HG03139 (cell line): ENCODE measurements at regions not wholly inside any gene's neighbourhood (a gene's known extent, or its start where the extent isn't known, plus 50 kb on each side); places are given as distances from the start of the nearest gene placed in this dataset.

Source experiments
- ATAC-seq: cut with Tn5 transposase; IDR thresholded peaks from one replicate; pipeline ENCODE4 v1.9.1; 2021; ENCODE audit not compliant: unreplicated experiment

DNA sequence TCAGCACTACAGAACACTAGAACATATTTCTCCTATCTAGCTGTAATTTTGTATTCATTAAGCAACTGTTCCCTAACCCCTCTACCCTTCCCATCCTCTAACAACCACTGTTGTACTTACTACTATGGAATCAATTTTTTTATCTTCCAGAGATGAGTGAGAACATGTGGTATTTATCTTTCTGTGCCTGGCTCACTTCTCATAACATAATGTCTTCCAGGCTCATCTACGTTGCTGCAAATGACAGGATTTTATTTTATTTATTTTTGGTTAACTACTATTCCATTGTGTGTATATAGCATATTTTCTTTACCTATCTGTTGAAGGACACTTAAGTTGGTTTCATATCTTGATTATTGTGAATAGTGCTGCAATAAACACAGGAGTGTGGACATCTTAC lies 200.9 kb upstream of the CHRM2 start:
- no peak for ATAC-seq

DNA sequence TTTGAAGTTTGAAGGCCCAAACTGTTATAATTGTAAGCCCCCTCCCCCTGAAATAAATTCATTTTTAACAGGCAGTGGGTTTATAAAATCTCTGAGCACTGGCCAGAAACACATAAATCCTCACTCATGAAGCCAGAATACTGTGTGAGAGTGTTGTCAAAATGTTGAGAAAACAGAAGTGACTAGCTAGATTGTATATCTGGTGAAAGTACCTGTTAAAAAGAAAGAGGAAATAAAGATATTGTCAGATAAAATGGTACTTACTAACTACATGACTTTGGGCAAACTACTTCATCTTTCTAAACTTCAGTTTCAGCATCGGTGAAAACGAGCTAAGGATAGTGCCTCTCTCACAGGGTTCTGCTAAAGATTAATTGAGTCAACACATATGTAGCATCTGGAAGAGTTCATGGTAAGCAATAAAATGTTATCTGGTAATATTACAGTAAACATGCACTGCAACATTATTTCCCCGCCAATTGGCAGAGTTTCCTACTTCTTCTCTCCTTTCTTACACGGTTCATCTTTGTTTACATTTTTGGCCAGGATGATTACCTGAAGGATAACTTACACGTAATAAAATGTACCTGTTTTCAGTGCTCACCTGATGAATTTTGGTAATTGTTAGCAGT lies 202.5 kb upstream of the CHRM2 start:
- ATAC-seq = no peak

GRCh38 chr7:136664537-136664936 lies 203.9 kb upstream of the CHRM2 start:
- no peak for ATAC-seq

- ATAC-seq = no peak
Measured at GRCh38 chr7:136657482-136657921, 210.9 kb upstream of the CHRM2 start.

DNA sequence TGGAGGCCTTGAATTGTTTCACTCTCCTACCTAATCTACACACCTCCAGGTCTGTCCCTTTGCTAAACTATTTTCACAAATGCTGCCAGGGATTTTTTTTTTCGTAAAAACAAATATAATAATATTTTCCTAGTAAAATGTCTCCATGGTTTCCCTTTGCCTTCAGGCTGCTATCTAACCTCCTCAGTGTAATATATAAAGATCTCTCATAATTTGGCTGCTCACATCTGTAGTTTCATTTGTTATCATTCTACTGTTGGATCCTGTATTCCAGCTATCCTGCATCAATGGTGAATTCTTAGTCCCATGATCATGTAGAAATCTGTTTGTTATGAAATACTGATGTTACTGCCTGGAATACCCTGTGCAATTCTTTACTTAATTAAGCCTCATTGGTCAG lies 211.9 kb upstream of the CHRM2 start:
- ATAC-seq = no peak

DNA sequence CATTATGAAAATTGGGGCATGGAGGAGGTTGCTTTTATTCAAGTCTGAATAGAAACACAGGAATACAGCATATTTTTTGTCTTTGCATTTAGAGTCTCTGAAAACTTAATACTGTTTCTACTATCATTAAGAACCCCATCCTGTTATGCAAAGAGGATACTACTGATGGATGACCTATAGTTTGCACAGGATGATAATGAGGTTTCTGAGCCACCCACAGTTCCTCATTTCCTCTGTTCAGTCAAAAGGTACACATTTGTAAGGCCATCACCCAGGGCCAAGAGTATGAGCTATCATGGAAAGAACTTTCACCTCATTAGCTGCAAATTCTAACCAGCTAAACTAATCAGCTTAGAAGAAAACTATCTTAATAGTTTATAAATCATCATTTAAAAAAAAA lies 213.0 kb upstream of the CHRM2 start:
- peak; percentile 68 for ATAC-seq

DNA sequence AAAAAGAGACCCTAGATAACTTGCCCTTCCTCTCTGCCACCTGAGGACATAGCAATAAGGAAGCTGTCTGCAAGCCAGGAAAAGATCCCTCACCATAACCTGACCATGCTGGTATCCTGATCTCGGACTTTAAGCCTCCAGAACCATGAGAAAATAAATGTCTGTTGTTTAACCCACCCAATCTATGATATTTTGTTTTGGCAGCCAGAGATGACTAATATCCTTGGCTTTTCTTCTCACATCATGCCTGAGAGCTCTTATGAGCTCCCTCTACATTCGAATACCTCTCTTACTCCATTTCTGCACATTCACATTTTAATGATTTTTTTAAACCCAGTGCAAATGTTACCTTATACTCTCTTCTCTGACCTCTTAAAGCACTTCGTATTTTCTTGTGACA lies 214.0 kb upstream of the CHRM2 start:
- ATAC-seq = no peak

- no peak for ATAC-seq
Measured at GRCh38 chr7:136652635-136653370, 215.6 kb upstream of the CHRM2 start.

DNA sequence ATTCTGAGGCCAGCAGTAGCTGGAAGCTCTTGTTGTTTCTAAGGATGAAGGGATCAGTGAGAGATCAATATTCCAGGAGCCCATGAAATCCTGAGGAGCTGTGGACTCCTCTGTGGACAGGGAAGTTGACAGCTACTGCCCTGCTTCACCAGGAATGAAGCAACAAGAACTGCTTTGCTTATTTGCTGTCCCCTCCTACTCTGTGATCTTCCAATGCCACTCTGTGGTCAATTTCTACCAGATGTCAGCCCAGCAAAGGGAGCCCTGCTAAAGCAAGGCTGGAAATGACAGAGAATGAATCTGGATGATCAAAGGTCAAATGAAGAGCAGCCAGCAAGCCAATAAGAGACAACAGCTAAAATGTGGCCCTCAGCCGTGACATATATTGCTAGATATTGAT lies 227.5 kb upstream of the CHRM2 start:
- no peak for ATAC-seq

GRCh38 chr7:136637813-136638212 lies 230.6 kb upstream of the CHRM2 start:
- no peak for ATAC-seq

- ATAC-seq = no peak
Measured at GRCh38 chr7:136635751-136636150, 232.7 kb upstream of the CHRM2 start.

- no peak for ATAC-seq
Measured at GRCh38 chr7:136618818-136619217, 249.6 kb upstream of the CHRM2 start.

DNA sequence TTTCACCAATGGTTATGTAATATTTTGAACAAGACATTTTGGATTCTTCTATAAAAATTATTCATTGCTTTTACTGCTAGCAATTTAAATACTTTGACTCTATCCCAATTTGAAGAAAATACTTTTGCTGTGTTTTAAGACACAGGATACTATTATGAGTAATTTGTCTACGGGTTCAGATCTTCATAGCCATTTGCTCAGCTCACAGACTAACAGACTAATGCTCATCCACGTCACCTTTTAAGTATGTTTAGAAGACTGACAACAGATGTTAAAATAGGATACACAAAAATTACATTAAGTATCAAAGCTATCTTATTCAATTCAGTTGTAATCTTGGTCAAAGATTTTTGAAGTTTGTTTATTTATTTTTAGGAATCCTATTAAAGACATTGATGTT lies 251.3 kb upstream of the CHRM2 start:
- ATAC-seq = no peak

GRCh38 chr7:136605532-136606329 lies 262.7 kb upstream of the CHRM2 start:
- ATAC-seq = no peak

DNA sequence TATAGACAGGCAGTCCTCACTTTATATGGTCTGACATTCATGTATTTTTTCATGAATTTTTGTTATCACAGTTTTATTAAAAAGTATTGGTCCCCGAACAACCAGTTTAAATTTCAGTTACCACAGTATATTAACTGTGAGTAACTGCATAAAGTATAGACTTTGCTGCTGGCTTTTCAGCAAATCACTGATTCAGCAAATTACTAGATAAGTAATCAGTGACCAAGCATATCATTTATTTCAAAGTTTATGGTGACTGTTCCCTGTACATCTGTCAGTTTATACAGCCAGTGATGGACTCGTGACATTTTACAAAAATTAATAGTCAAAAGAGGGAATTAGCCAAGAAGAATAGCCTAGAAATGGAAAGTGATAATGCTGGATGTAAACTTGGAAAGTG lies 266.7 kb upstream of the CHRM2 start:
- ATAC-seq = no peak

- ATAC-seq = no peak
Measured at GRCh38 chr7:136600475-136600874, 268.0 kb upstream of the CHRM2 start.

DNA sequence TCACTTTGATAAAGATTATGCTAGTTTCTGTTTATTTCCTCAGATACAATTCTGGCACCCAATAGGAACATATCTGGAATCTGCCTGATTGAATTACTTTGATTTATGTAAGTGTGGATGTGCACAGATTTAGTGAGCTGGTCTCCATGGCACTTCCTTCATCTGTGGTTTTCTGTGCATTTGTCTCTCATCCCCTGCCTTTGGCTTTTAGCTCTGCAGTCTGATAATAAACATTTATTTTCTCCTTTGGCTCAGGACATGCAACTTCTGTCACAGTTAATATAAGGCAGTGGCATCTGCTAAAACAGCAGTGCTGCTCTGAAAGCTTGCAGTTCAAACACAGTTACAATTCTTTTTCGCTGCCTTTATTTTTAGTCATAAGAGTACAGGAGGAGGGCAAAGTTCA lies 273.7 kb upstream of the CHRM2 start:
- ATAC-seq = no peak

DNA sequence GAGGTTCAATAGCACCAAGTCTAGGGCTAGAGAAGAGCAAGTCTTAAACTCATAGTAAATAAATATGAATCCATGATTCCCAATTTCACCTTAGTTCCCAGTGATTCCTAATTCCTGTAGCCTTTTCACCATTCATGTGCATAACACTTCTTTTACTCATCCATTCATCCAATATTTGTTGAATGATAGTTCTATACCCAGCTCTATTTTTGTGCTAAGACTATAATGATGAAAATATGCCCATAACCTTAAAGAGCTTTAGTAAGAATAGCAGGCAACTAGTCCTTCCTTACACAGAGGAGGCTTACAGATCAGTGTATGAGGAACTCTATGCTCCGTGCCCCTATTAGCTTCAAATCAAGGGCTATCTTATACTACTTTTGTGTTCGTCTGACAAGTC lies 280.2 kb upstream of the CHRM2 start:
- no peak for ATAC-seq

DNA sequence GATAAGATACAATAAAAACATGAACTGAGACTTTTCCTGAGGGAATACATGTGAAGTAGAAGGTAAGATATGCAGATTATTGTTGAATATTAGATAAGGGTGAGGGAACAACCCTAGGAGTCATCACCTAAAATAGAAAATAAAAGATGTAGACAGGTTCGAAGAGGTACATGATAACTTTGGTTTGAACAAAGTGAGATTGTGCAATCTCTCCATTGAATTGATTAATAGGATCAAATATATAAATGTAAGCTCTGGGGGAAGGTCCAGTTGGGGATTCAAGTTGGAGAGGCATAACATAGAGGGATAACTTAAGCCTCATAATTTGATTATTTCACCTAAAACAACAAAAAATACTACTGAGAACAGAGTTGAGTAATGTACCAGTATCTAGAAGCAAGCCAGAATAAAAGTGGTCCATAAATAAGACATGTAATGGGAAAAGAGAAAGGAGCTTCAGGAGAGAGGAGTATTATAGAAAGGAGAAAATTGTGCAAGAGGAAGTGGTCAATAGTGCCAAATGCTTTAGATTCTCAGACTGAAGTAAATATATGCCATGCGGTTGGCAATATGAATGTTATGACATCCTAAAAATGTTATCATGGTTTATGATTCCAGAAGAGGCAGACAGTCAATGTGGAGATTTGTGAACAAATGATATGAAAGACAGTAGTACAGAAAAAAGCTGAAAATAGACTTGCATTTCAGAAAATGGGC lies 282.3 kb upstream of the CHRM2 start:
- ATAC-seq = no peak

GRCh38 chr7:136566491-136566890 lies 302.0 kb upstream of the CHRM2 start:
- ATAC-seq = no peak

GRCh38 chr7:136555933-136556332 lies 312.5 kb upstream of the CHRM2 start:
- no peak for ATAC-seq
